Femur (tissue), 1 donor: ENCODE measurements at regions not wholly inside any gene's neighbourhood (a gene's known extent, or its start where the extent isn't known, plus 50 kb on each side); places are given as distances from the start of the nearest gene placed in this dataset.
A peak's percentile ranks its signal among the peaks of the same experiment; 100 is the strongest.
"Not testable (repeated sequence)": the region's sequence is repeated elsewhere in the genome, so short reads cannot be mapped to it uniquely, and the experiment has no call there.

Experiments
- DNase-seq: peaks from one replicate; pipeline ENCODE4 v3.0.0-alpha.2; 2017

- peak; percentile 67 for DNase-seq
Measured at GRCh38 chrX:39688576-39689375, 409.0 kb downstream of the BCOR start.

GRCh38 chrX:39689376-39690104 lies 408.2 kb downstream of the BCOR start:
- DNase-seq, result no peak

- no peak for DNase-seq
Measured at GRCh38 chrX:39690541-39691415, 407.0 kb downstream of the BCOR start.

- DNase-seq, result no peak
Measured at GRCh38 chrX:39691724-39692123, 406.0 kb downstream of the BCOR start.

GRCh38 chrX:39692796-39693195 lies 405.0 kb downstream of the BCOR start:
- DNase-seq, result no peak

- no peak for DNase-seq
Measured at GRCh38 chrX:39693298-39693697, 404.5 kb downstream of the BCOR start.

GRCh38 chrX:39702636-39703035 lies 395.1 kb downstream of the BCOR start:
- DNase-seq, result not testable (repeated sequence)

GRCh38 chrX:39703307-39703706 lies 394.5 kb downstream of the BCOR start:
- no peak for DNase-seq

- DNase-seq, result no peak
Measured at GRCh38 chrX:39704590-39704989, 393.2 kb downstream of the BCOR start.

- DNase-seq, result peak; percentile 62
Measured at GRCh38 chrX:39705290-39705689, 392.5 kb downstream of the BCOR start.

- no peak for DNase-seq
Measured at GRCh38 chrX:39709364-39709763, 388.4 kb downstream of the BCOR start.

- DNase-seq, result no peak
Measured at GRCh38 chrX:39709812-39710211, 387.9 kb downstream of the BCOR start.

GRCh38 chrX:39710776-39711175 lies 387.0 kb downstream of the BCOR start:
- DNase-seq, result no peak

GRCh38 chrX:39714471-39714870 lies 383.3 kb downstream of the BCOR start:
- DNase-seq, result no peak

- DNase-seq, result no peak
Measured at GRCh38 chrX:39716401-39716800, 381.4 kb downstream of the BCOR start.

GRCh38 chrX:39716802-39717540 lies 380.8 kb downstream of the BCOR start:
- DNase-seq, result no peak

GRCh38 chrX:39718981-39719380 lies 378.8 kb downstream of the BCOR start:
- DNase-seq, result no peak

GRCh38 chrX:39720945-39721344 lies 376.8 kb downstream of the BCOR start:
- DNase-seq, result no peak

GRCh38 chrX:39721566-39722279 lies 376.0 kb downstream of the BCOR start:
- no peak for DNase-seq

GRCh38 chrX:39724544-39724943 lies 373.2 kb downstream of the BCOR start:
- no peak for DNase-seq

GRCh38 chrX:39725114-39725513 lies 372.6 kb downstream of the BCOR start:
- no peak for DNase-seq
